ENCODE measurements at regions not wholly inside any gene's neighbourhood (a gene's known extent, or its start where the extent isn't known, plus 50 kb on each side); places are given as distances from the start of the nearest gene placed in this dataset.

- H3K36me3 Mint-ChIP-seq (ENCODE audit: insufficient read depth), result no peaks in the 10 kb centered on the region
- no peak for ATAC-seq (replicated peaks)
- H3K4me3 Mint-ChIP-seq, result no peak overlapping the region
- H3K27me3 Mint-ChIP-seq, result no peaks in the 10 kb centered on the region
- H3K27ac Mint-ChIP-seq, result no peak overlapping the region
- no peak for DNase-seq
- no peaks in the 10 kb centered on the region for H3K9me3 Mint-ChIP-seq
- H3K4me1 Mint-ChIP-seq (ENCODE audit: low read depth in 2 of 2), result peaks cover 0 to 6% of the 10 kb centered on the region in 2 donors
Observed at GRCh38 chr3:111285694-111286093, 214.1 kb downstream of the NECTIN3 start.

- Mint-ChIP-seq H3K4me1 (ENCODE audit: low read depth in 2 of 2) (peaks cover 0 to 6% of the 10 kb centered on the region in 2 donors), H3K27ac (no peak overlapping the region), H3K27me3 (no peaks in the 10 kb centered on the region), H3K9me3 (no peaks in the 10 kb centered on the region), H3K36me3 (ENCODE audit: insufficient read depth) (no peaks in the 10 kb centered on the region), H3K4me3 (no peak overlapping the region)
- DNase-seq (no peak), ATAC-seq (replicated peaks) (no peak)
Observed at GRCh38 chr3:111286746-111287145, 215.1 kb downstream of the NECTIN3 start.

GRCh38 chr3:111292117-111292516 lies 220.5 kb downstream of the NECTIN3 start:
- no peak overlapping the region for H3K4me3 Mint-ChIP-seq
- H3K27ac Mint-ChIP-seq, result no peak overlapping the region
- no peaks in the 10 kb centered on the region for H3K9me3 Mint-ChIP-seq
- H3K27me3 Mint-ChIP-seq, result no peaks in the 10 kb centered on the region
- H3K4me1 Mint-ChIP-seq (ENCODE audit: low read depth in 2 of 2), result peaks cover 6 to 8% of the 10 kb centered on the region in 2 donors
- ATAC-seq (replicated peaks) (no peak), DNase-seq (no peak)
- H3K36me3 Mint-ChIP-seq (ENCODE audit: insufficient read depth), result no peaks in the 10 kb centered on the region

GRCh38 chr3:111299192-111299615 lies 227.6 kb downstream of the NECTIN3 start:
- H3K4me3 Mint-ChIP-seq, result no peak overlapping the region
- H3K27me3 Mint-ChIP-seq, result peaks cover 0 to 4% of the 10 kb centered on the region in 2 donors
- no peaks in the 10 kb centered on the region for H3K36me3 Mint-ChIP-seq (ENCODE audit: insufficient read depth)
- H3K9me3 Mint-ChIP-seq, result no peaks in the 10 kb centered on the region
- peaks cover 13 to 15% of the 10 kb centered on the region in 2 donors for H3K4me1 Mint-ChIP-seq (ENCODE audit: low read depth in 2 of 2)
- ATAC-seq (replicated peaks) (no peak), DNase-seq (no peak)
- no peak overlapping the region for H3K27ac Mint-ChIP-seq

- no peaks in the 10 kb centered on the region for H3K36me3 Mint-ChIP-seq (ENCODE audit: insufficient read depth)
- no peak overlapping the region for H3K4me3 Mint-ChIP-seq
- ATAC-seq (replicated peaks), result no peak
- peaks cover 0 to 10% of the 10 kb centered on the region in 2 donors for H3K27me3 Mint-ChIP-seq
- no peaks in the 10 kb centered on the region for H3K9me3 Mint-ChIP-seq
- H3K4me1 Mint-ChIP-seq (ENCODE audit: low read depth in 2 of 2), result peaks cover 9 to 14% of the 10 kb centered on the region in 2 donors
- DNase-seq, result no peak
- peak overlapping the region in 1 of 2 donors; percentile 18 for H3K27ac Mint-ChIP-seq
Observed at GRCh38 chr3:111301238-111301798, 229.7 kb downstream of the NECTIN3 start.

- Mint-ChIP-seq H3K4me3 (no peak overlapping the region), H3K9me3 (no peaks in the 10 kb centered on the region), H3K4me1 (ENCODE audit: low read depth in 2 of 2) (peaks cover 6 to 8% of the 10 kb centered on the region in 2 donors), H3K27ac (peak overlapping the region in 1 of 2 donors; percentile 1), H3K36me3 (ENCODE audit: insufficient read depth) (no peaks in the 10 kb centered on the region), H3K27me3 (peaks cover 0 to 10% of the 10 kb centered on the region in 2 donors)
- DNase-seq, result no peak
- no peak for ATAC-seq (replicated peaks)
Observed at GRCh38 chr3:111302063-111302462, 230.4 kb downstream of the NECTIN3 start.

GRCh38 chr3:111303760-111304159 lies 232.1 kb downstream of the NECTIN3 start:
- no peak overlapping the region for H3K27ac Mint-ChIP-seq
- no peak for ATAC-seq (replicated peaks)
- DNase-seq, result no peak
- no peaks in the 10 kb centered on the region for H3K9me3 Mint-ChIP-seq
- H3K4me1 Mint-ChIP-seq (ENCODE audit: low read depth in 2 of 2), result peaks cover 6 to 8% of the 10 kb centered on the region in 2 donors
- H3K4me3 Mint-ChIP-seq, result no peak overlapping the region
- peaks cover 0 to 10% of the 10 kb centered on the region in 2 donors for H3K27me3 Mint-ChIP-seq
- no peaks in the 10 kb centered on the region for H3K36me3 Mint-ChIP-seq (ENCODE audit: insufficient read depth)

GRCh38 chr3:111307676-111308075 lies 234.3 kb upstream of the CD96 start:
- Mint-ChIP-seq H3K9me3 (no peaks in the 10 kb centered on the region), H3K27me3 (peaks cover 0 to 10% of the 10 kb centered on the region in 2 donors), H3K4me1 (ENCODE audit: low read depth in 2 of 2) (peaks cover 16% of the 10 kb centered on the region in 2 donors), H3K27ac (no peak overlapping the region), H3K4me3 (no peak overlapping the region), H3K36me3 (ENCODE audit: insufficient read depth) (no peaks in the 10 kb centered on the region)
- DNase-seq, result no peak
- no peak for ATAC-seq (replicated peaks)

- peaks cover 16% of the 10 kb centered on the region in 2 donors for H3K4me1 Mint-ChIP-seq (ENCODE audit: low read depth in 2 of 2)
- peak; percentile 62 for ATAC-seq (replicated peaks)
- H3K36me3 Mint-ChIP-seq (ENCODE audit: insufficient read depth), result peaks cover 4% of the 10 kb centered on the region
- DNase-seq, result no peak
- peak overlapping the region; percentile 59 to 87 for H3K27ac Mint-ChIP-seq
- H3K4me3 Mint-ChIP-seq, result peak overlapping the region; percentile 19 to 56
- no peaks in the 10 kb centered on the region for H3K9me3 Mint-ChIP-seq
- H3K27me3 Mint-ChIP-seq, result no peaks in the 10 kb centered on the region
Observed at GRCh38 chr3:111311126-111311525, 230.9 kb upstream of the CD96 start.

- peak; percentile 63 for ATAC-seq (replicated peaks)
- Mint-ChIP-seq H3K4me3 (peak overlapping the region in 1 of 2 donors; percentile 56), H3K4me1 (ENCODE audit: low read depth in 2 of 2) (peaks cover 16% of the 10 kb centered on the region in 2 donors), H3K9me3 (no peaks in the 10 kb centered on the region), H3K27me3 (no peaks in the 10 kb centered on the region), H3K27ac (peak overlapping the region; percentile 59 to 87), H3K36me3 (ENCODE audit: insufficient read depth) (peaks cover 4% of the 10 kb centered on the region)
- DNase-seq, result no peak
Observed at GRCh38 chr3:111311709-111312235, 230.2 kb upstream of the CD96 start.

- peaks cover 4% of the 10 kb centered on the region for H3K36me3 Mint-ChIP-seq (ENCODE audit: insufficient read depth)
- H3K4me3 Mint-ChIP-seq, result no peak overlapping the region
- peaks cover 17 to 19% of the 10 kb centered on the region in 2 donors for H3K4me1 Mint-ChIP-seq (ENCODE audit: low read depth in 2 of 2)
- DNase-seq (no peak), ATAC-seq (replicated peaks) (no peak)
- H3K27me3 Mint-ChIP-seq, result no peaks in the 10 kb centered on the region
- no peak overlapping the region for H3K27ac Mint-ChIP-seq
- no peaks in the 10 kb centered on the region for H3K9me3 Mint-ChIP-seq
Observed at GRCh38 chr3:111314181-111314873, 227.7 kb upstream of the CD96 start.

GRCh38 chr3:111314898-111315297 lies 227.1 kb upstream of the CD96 start:
- H3K4me3 Mint-ChIP-seq, result no peak overlapping the region
- peaks cover 4% of the 10 kb centered on the region for H3K36me3 Mint-ChIP-seq (ENCODE audit: insufficient read depth)
- ATAC-seq (replicated peaks), result no peak
- DNase-seq, result no peak
- peaks cover 18 to 24% of the 10 kb centered on the region in 2 donors for H3K4me1 Mint-ChIP-seq (ENCODE audit: low read depth in 2 of 2)
- no peak overlapping the region for H3K27ac Mint-ChIP-seq
- H3K27me3 Mint-ChIP-seq, result no peaks in the 10 kb centered on the region
- H3K9me3 Mint-ChIP-seq, result no peaks in the 10 kb centered on the region

- H3K4me1 Mint-ChIP-seq (ENCODE audit: low read depth in 2 of 2), result peaks cover 8 to 21% of the 10 kb centered on the region in 2 donors
- H3K27ac Mint-ChIP-seq, result no peak overlapping the region
- no peaks in the 10 kb centered on the region for H3K27me3 Mint-ChIP-seq
- H3K36me3 Mint-ChIP-seq (ENCODE audit: insufficient read depth), result peaks cover 4% of the 10 kb centered on the region
- H3K4me3 Mint-ChIP-seq, result no peak overlapping the region
- DNase-seq, result no peak
- no peak for ATAC-seq (replicated peaks)
- no peaks in the 10 kb centered on the region for H3K9me3 Mint-ChIP-seq
Observed at GRCh38 chr3:111315930-111316587, 225.9 kb upstream of the CD96 start.

Data from effector memory CD8-positive, alpha-beta T cell (primary cell).